ENCODE measurements at regions not wholly inside any gene's neighbourhood (a gene's known extent, or its start where the extent isn't known, plus 50 kb on each side); places are given as distances from the start of the nearest gene placed in this dataset.

- no peak overlapping the region for H3K4me3 ChIP-seq (ENCODE audit: low read depth in 1 of 5, low read length in 5 of 5)
- no peaks in the 10 kb centered on the region for H3K9me3 ChIP-seq (ENCODE audit: control insufficient read depth in 5 of 5, low read length in 5 of 5)
- no peak overlapping the region for H3K27ac ChIP-seq (ENCODE audit: low read depth, low read length)
- H3K27me3 ChIP-seq (ENCODE audit: control insufficient read depth in 5 of 5, insufficient read depth in 4 of 5, low read length in 5 of 5): no peaks in the 10 kb centered on the region
- no peaks in the 10 kb centered on the region for H3K36me3 ChIP-seq (ENCODE audit: control insufficient read depth in 5 of 5, insufficient read depth in 5 of 5, low read length in 5 of 5)
- no peak overlapping the region for H3K9ac ChIP-seq (ENCODE audit: low read length in 5 of 5)
- no peaks in the 10 kb centered on the region for H3K4me1 ChIP-seq (ENCODE audit: control insufficient read depth in 5 of 5, insufficient read depth in 5 of 5, low read length in 5 of 5)
These were observed 913.1 kb downstream of the OLFM4 start for GRCh38 chr13:53941588-53942190.

- Histone ChIP-seq H3K27ac (ENCODE audit: low read depth, low read length) (no peak overlapping the region), H3K9me3 (ENCODE audit: control insufficient read depth in 5 of 5, low read length in 5 of 5) (no peaks in the 10 kb centered on the region), H3K27me3 (ENCODE audit: control insufficient read depth in 5 of 5, insufficient read depth in 4 of 5, low read length in 5 of 5) (no peaks in the 10 kb centered on the region), H3K9ac (ENCODE audit: low read length in 5 of 5) (no peak overlapping the region), H3K36me3 (ENCODE audit: control insufficient read depth in 5 of 5, insufficient read depth in 5 of 5, low read length in 5 of 5) (no peaks in the 10 kb centered on the region), H3K4me1 (ENCODE audit: control insufficient read depth in 5 of 5, insufficient read depth in 5 of 5, low read length in 5 of 5) (no peaks in the 10 kb centered on the region), H3K4me3 (ENCODE audit: low read depth in 1 of 5, low read length in 5 of 5) (no peak overlapping the region)
These were observed 917.9 kb downstream of the OLFM4 start for GRCh38 chr13:53946500-53946899.

GRCh38 chr13:53953183-53953582 is 924.6 kb downstream of the OLFM4 start:
- Histone ChIP-seq H3K9me3 (ENCODE audit: control insufficient read depth in 5 of 5, low read length in 5 of 5) (no peaks in the 10 kb centered on the region), H3K4me1 (ENCODE audit: control insufficient read depth in 5 of 5, insufficient read depth in 5 of 5, low read length in 5 of 5) (no peaks in the 10 kb centered on the region), H3K4me3 (ENCODE audit: low read depth in 1 of 5, low read length in 5 of 5) (no peak overlapping the region), H3K27me3 (ENCODE audit: control insufficient read depth in 5 of 5, insufficient read depth in 4 of 5, low read length in 5 of 5) (no peaks in the 10 kb centered on the region), H3K27ac (ENCODE audit: low read depth, low read length) (no peak overlapping the region), H3K9ac (ENCODE audit: low read length in 5 of 5) (no peak overlapping the region), H3K36me3 (ENCODE audit: control insufficient read depth in 5 of 5, insufficient read depth in 5 of 5, low read length in 5 of 5) (no peaks in the 10 kb centered on the region)
